ENCODE measurements at regions not wholly inside any gene's neighbourhood (a gene's known extent, or its start where the extent isn't known, plus 50 kb on each side); places are given as distances from the start of the nearest gene placed in this dataset.

DNA sequence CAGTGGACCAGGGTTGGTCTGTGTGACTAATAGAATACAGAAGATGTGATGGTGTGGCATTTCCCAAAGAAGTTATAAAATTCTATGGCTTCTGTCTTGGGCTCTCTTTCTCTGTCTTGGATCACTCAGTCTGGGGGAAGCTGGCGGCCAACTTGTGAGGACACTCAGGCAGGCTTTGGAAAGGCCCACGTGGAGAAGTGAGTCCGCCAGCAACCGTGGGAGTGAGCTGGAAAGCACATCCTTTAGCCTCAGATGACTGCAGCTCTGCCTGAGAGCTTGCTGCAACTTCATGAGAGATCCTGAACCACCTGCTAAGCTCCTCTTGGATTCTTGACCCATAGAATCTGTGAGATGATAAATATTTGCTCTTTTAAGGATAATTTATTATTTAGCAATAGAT is 72.0 kb upstream of the RASGRP1 start:
- TF ChIP-seq, protein P1, sequence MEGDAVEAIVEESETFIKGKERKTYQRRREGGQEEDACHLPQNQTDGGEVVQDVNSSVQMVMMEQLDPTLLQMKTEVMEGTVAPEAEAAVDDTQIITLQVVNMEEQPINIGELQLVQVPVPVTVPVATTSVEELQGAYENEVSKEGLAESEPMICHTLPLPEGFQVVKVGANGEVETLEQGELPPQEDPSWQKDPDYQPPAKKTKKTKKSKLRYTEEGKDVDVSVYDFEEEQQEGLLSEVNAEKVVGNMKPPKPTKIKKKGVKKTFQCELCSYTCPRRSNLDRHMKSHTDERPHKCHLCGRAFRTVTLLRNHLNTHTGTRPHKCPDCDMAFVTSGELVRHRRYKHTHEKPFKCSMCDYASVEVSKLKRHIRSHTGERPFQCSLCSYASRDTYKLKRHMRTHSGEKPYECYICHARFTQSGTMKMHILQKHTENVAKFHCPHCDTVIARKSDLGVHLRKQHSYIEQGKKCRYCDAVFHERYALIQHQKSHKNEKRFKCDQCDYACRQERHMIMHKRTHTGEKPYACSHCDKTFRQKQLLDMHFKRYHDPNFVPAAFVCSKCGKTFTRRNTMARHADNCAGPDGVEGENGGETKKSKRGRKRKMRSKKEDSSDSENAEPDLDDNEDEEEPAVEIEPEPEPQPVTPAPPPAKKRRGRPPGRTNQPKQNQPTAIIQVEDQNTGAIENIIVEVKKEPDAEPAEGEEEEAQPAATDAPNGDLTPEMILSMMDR (IDR thresholded peaks at IDR 0.05) = no peak
- TF ChIP-seq SMC3 (IDR thresholded peaks at IDR 0.05; ENCODE audit: low read depth, low read length) = no peak

Measured in SK-N-SH (cell line).